GM12878 (cell line): ENCODE measurements at regions not wholly inside any gene's neighbourhood (a gene's known extent, or its start where the extent isn't known, plus 50 kb on each side); places are given as distances from the start of the nearest gene placed in this dataset.

ENCODE experiments used
- ATAC-seq: fragments of 200-7000 bp; cut with Tn5 transposase; 3 replicates; pipeline ENCODE4 v1.9.1; 2020; ENCODE audit warnings: mild to moderate bottlenecking, moderate library complexity
- BruUV-seq: library from RNA; stranded (reverse); fragments of 400-500 nt; replicated peaks from 2 replicates; lab custom pipeline; 2021; lab: Mats Ljungman, UMichigan
- CTCF ChIA-PET: fragments of 300-600 bp; sonication (Branson Sonifier 250); formaldehyde crosslinking; extraction: SDS; loops from one replicate; lab custom pipeline; 2021; ENCODE audit warnings: inconsistent platforms; lab: Yijun Ruan, JAX
- POLR2A ChIA-PET: fragments of 350-600 bp; formaldehyde crosslinking; extraction: SDS; loops from one replicate; lab custom pipeline; 2021; ENCODE audit warnings: inconsistent platforms; lab: Charles Lee
- RAD21 ChIA-PET: fragments of 300-600 bp; sonication (Branson Sonifier 250); formaldehyde crosslinking; loops from one replicate; lab custom pipeline; 2023; ENCODE audit warnings: antibody characterized with exemption; ENCODE audit not compliant: unreplicated experiment; lab: Charles Lee
- SMC1A ChIA-PET: fragments of 300-600 bp; sonication (Branson Sonifier 250); formaldehyde crosslinking; loops from one replicate; lab custom pipeline; 2023; ENCODE audit not compliant: unreplicated experiment, uncharacterized antibody; lab: Charles Lee
- DNase-seq: peaks from one replicate; pipeline ENCODE4 v3.0.0-alpha.2; 2011; ENCODE audit warnings: low read depth, low spot score
- FAIRE-seq: peaks from 3 replicates; lab custom pipeline; 2011; peaks lifted over from hg19 to GRCh38; lab: Jason Lieb, UNC
- H2AFZ ChIP-seq: 2 replicates; pipeline ENCODE4 v1.6.0; 2011; ENCODE audit warnings: low read depth, low read length, control low read depth; ENCODE audit not compliant: control insufficient read depth
- H3K27ac ChIP-seq: 2 replicates; pipeline ENCODE4 v1.5.1; 2011; ENCODE audit warnings: control low read depth; ENCODE audit not compliant: control insufficient read depth, insufficient read depth
- H3K27me3 ChIP-seq, 2 experiments: replicated peaks in 1 of 2; 2 replicates each; pipeline versions ENCODE4 v1.6.0 to v1.6.1; 2011; ENCODE audit warnings: low read length in 1 of 2; ENCODE audit not compliant: control insufficient read depth in 2 of 2, insufficient read depth in 2 of 2
- H3K36me3 ChIP-seq, 2 experiments: 2 replicates each; pipeline ENCODE4 v1.5.1; 2011; ENCODE audit warnings: low read length in 1 of 2; ENCODE audit not compliant: control insufficient read depth in 2 of 2, insufficient read depth in 2 of 2
- H3K4me1 ChIP-seq: 2 replicates; pipeline ENCODE4 v1.6.1; 2011; ENCODE audit warnings: mild to moderate bottlenecking, low read length, moderate library complexity, mixed read lengths; ENCODE audit not compliant: control insufficient read depth, insufficient read depth
- H3K4me2 ChIP-seq: 2 replicates; pipeline ENCODE4 v1.6.0; 2011; ENCODE audit warnings: control low read depth; ENCODE audit not compliant: control insufficient read depth, insufficient read depth
- H3K4me3 ChIP-seq: fragments of 200-600 bp; sonication (generic); 2 replicates; pipeline ENCODE4 v1.5.1; 2016
- H3K79me2 ChIP-seq: 2 replicates; pipeline ENCODE4 v1.6.0; 2011; ENCODE audit warnings: low read length; ENCODE audit not compliant: control insufficient read depth, insufficient read depth
- H3K9ac ChIP-seq: 2 replicates; pipeline ENCODE4 v1.8.0; 2011; ENCODE audit warnings: low read length, control low read depth, mixed read lengths; ENCODE audit not compliant: control insufficient read depth, insufficient read depth
- H3K9me3 ChIP-seq: replicated peaks from 3 replicates; pipeline ENCODE4 v1.5.1; 2011; ENCODE audit warnings: mild to moderate bottlenecking, low read length; ENCODE audit not compliant: control insufficient read depth, insufficient read depth
- H4K20me1 ChIP-seq: 2 replicates; pipeline ENCODE4 v1.6.0; 2011; ENCODE audit not compliant: control insufficient read depth, insufficient read depth
- CHD4 ChIP-seq: fragments of 200-600 bp; sonication (generic); IDR thresholded peaks from 2 replicates; pipeline ENCODE4 v1.6.1; 2016; ENCODE audit warnings: mild to moderate bottlenecking
- DPF2 ChIP-seq: fragments of 450-650 bp; IDR thresholded peaks from 2 replicates; pipeline ENCODE4 v1.6.1; 2017; ENCODE audit warnings: mild to moderate bottlenecking
- E2F8 ChIP-seq: fragments of 450-650 bp; IDR thresholded peaks from 2 replicates; pipeline ENCODE4 v1.6.1; 2018; ENCODE audit warnings: mild to moderate bottlenecking, low read depth, moderate library complexity; ENCODE audit not compliant: partially characterized antibody
- EED ChIP-seq: sonication (generic); IDR thresholded peaks from 2 replicates; pipeline ENCODE4 v1.6.1; 2016; ENCODE audit warnings: antibody characterized with exemption, low read depth
- EGR1 ChIP-seq, 2 experiments: IDR thresholded peaks; 1 replicate in 1 of 2; 2 replicates in 1 of 2; pipeline ENCODE4 v1.6.1; 2011 to 2012; ENCODE audit warnings: low read depth in 2 of 2, low read length in 2 of 2, borderline replicate concordance in 1 of 2, mild to moderate bottlenecking in 1 of 2, moderate library complexity in 1 of 2
- KDM1A ChIP-seq: fragments of 200-600 bp; sonication (generic); IDR thresholded peaks from 2 replicates; pipeline ENCODE4 v1.6.1; 2016; ENCODE audit warnings: borderline replicate concordance
- LARP7 ChIP-seq: fragments of 450-650 bp; IDR thresholded peaks from 2 replicates; pipeline ENCODE4 v1.6.1; 2017; ENCODE audit warnings: mild to moderate bottlenecking
- MTA3 ChIP-seq: IDR thresholded peaks from 2 replicates; pipeline ENCODE4 v1.6.1; 2012; ENCODE audit warnings: low read length, inconsistent platforms, borderline replicate concordance
- NKRF ChIP-seq: fragments of 450-650 bp; conservative IDR thresholded peaks from 2 replicates; pipeline ENCODE4 v1.6.1; 2017; ENCODE audit warnings: mild to moderate bottlenecking, moderate library complexity
- NR2C2 ChIP-seq: IDR thresholded peaks from 2 replicates; pipeline ENCODE4 v1.6.1; 2011; ENCODE audit warnings: borderline replicate concordance, low read depth; ENCODE audit not compliant: control insufficient read depth, insufficient read length
- PML ChIP-seq: IDR thresholded peaks from 2 replicates; pipeline ENCODE4 v1.6.1; 2012; ENCODE audit warnings: low read length, inconsistent platforms
- RBBP5 ChIP-seq: fragments of 200-600 bp; sonication (generic); conservative IDR thresholded peaks from 2 replicates; pipeline ENCODE4 v1.6.1; 2016
- STAT1 ChIP-seq: fragments of 450-650 bp; conservative IDR thresholded peaks from 2 replicates; pipeline ENCODE4 v1.6.1; 2014; ENCODE audit warnings: antibody characterized with exemption, mild to moderate bottlenecking
- TCF12 ChIP-seq: IDR thresholded peaks from 2 replicates; pipeline ENCODE4 v1.6.1; 2011; ENCODE audit warnings: low read depth, mild to moderate bottlenecking, low read length
- ZBTB33 ChIP-seq: fragments of 450-650 bp; IDR thresholded peaks from 2 replicates; pipeline ENCODE4 v1.6.1; 2017; ENCODE audit warnings: mild to moderate bottlenecking
- ZNF384 ChIP-seq: IDR thresholded peaks from 2 replicates; pipeline ENCODE4 v1.6.1; 2012; ENCODE audit warnings: low read depth, mild to moderate bottlenecking, low read length, improper control_type of control experiment, borderline replicate concordance
- ZNF622 ChIP-seq: fragments of 450-650 bp; IDR thresholded peaks from 2 replicates; pipeline ENCODE4 v1.6.1; 2017; ENCODE audit warnings: mild to moderate bottlenecking, inconsistent platforms
- WGBS: methylation state at CpG from one replicate; pipeline ENCODE4 v1.1.6; 2016; ENCODE audit warnings: low lambda C conversion rate; ENCODE audit not compliant: insufficient replicate concordance, insufficient coverage; ENCODE audit errors: missing lambda C conversion rate; 5-methylcytosine and 5-hydroxymethylcytosine counted together
- in situ Hi-C: fragments of 300-500 bp; cut with MboI; formaldehyde crosslinking; loops from 9 replicates; pipeline ENCODE4 v1.14.3; 2018; ENCODE audit warnings: mixed read lengths
- intact Hi-C: fragments of 100-400 bp; cut with micrococcal nuclease; formaldehyde crosslinking; loops from one replicate; pipeline ENCODE4 v1.14.2; 2022; ENCODE audit not compliant: unreplicated experiment

- intact Hi-C loops = no loop called here
- FAIRE-seq (no peak), ATAC-seq (no peak), DNase-seq (no peak)
- WGBS = 0% methylated on average over 2 of the region's 2 CpGs
- ChIA-PET SMC1A (interaction anchor here (1.2 kb wide), 1 partner anchor 10 kb away, joined by 6 read pairs; no protein-coding TSS in a partner anchor), POLR2A (no interaction called here), CTCF (interaction anchor here (1.5 kb wide), 1 partner anchor 229 kb away, joined by 3 read pairs; no protein-coding TSS in a partner anchor), RAD21 (no interaction called here)
- no peak overlapping the region for H2AFZ ChIP-seq
- H3K27me3 ChIP-seq = no peaks in the 10 kb centered on the region
- no peaks in the 10 kb centered on the region for H3K9me3 ChIP-seq
- no peaks in the 10 kb centered on the region for H3K4me1 ChIP-seq
- no peaks in the 10 kb centered on the region for H4K20me1 ChIP-seq
- no peak overlapping the region for H3K27ac ChIP-seq
- H3K4me3 ChIP-seq = no peak overlapping the region
- in situ Hi-C loops = no loop called here
- no peaks in the 10 kb centered on the region for H3K36me3 ChIP-seq
- TF ChIP-seq RBBP5 = no peak
- no peak for TF ChIP-seq EGR1 (IDR thresholded peaks at IDR 0.05; ENCODE audit: borderline replicate concordance in 1 of 2, low read depth in 2 of 2, low read length in 2 of 2)
- TF ChIP-seq EED = no peak
- no peak for TF ChIP-seq KDM1A
- TF ChIP-seq TCF12 = no peak
- no peak for TF ChIP-seq DPF2
- no peak for TF ChIP-seq ZBTB33
- TF ChIP-seq CHD4 = no peak
- TF ChIP-seq LARP7 = no peak
- no peak for TF ChIP-seq NKRF
- no peak for TF ChIP-seq STAT1
- no peak for TF ChIP-seq ZNF384
- TF ChIP-seq PML = no peak
- no peak for TF ChIP-seq ZNF622
- no peak for TF ChIP-seq E2F8
- no peak for TF ChIP-seq NR2C2
- TF ChIP-seq MTA3 = no peak
- no peaks in the 10 kb centered on the region for H3K79me2 ChIP-seq
- no peak overlapping the region for H3K9ac ChIP-seq
- no peak overlapping the region for H3K4me2 ChIP-seq
- BruUV-seq = no TSS peak
Measured at GRCh38 chr6:99013145-99013544, 65.4 kb upstream of the FBXL4 start.
